B cell (primary cell): ENCODE measurements at regions not wholly inside any gene's neighbourhood (a gene's known extent, or its start where the extent isn't known, plus 50 kb on each side); places are given as distances from the start of the nearest gene placed in this dataset.
"Not testable (repeated sequence)": the region's sequence is repeated elsewhere in the genome, so short reads cannot be mapped to it uniquely, and the experiment has no call there.

Experiments used
- ATAC-seq: fragments of 200-7000 bp; cut with Tn5 transposase; one replicate; pipeline ENCODE4 v1.10.0; 2021; ENCODE audit warnings: low read depth, mild to moderate bottlenecking, moderate number of reproducible peaks, moderate library complexity
- CTCF ChIA-PET: fragments of 350-600 bp; sonication (Branson Sonifier 250); formaldehyde crosslinking; loops from one replicate; lab custom pipeline; 2021; ENCODE audit warnings: antibody characterized with exemption, inconsistent platforms; lab: Charles Lee
- POLR2A ChIA-PET: fragments of 350-600 bp; sonication (Branson Sonifier 250); formaldehyde crosslinking; loops from one replicate; lab custom pipeline; 2021; ENCODE audit warnings: antibody characterized with exemption; lab: Charles Lee
- DNase-seq: peaks from one replicate; pipeline ENCODE4 v3.0.0; 2013
- H2AFZ ChIP-seq: 2 replicates; pipeline ENCODE4 v1.6.1; 2012; ENCODE audit warnings: mild to moderate bottlenecking, low read depth, low read length; ENCODE audit not compliant: insufficient read depth, poor library complexity, severe bottlenecking
- H3K27ac ChIP-seq, 2 donors: 1 replicate in 1 of 2; 2 replicates in 1 of 2; pipeline ENCODE4 v1.5.1; 2012 to 2013; ENCODE audit warnings: low read length in 2 of 2, mild to moderate bottlenecking in 2 of 2, moderate library complexity in 1 of 2
- H3K27me3 ChIP-seq, 4 experiments: fragments of 200-600 bp in 1 of 4; sonication (generic) in 1 of 4; replicated peaks in 1 of 4; 1 replicate in 2 of 4; 2 replicates in 2 of 4; pipeline versions ENCODE4 v1.6.1 to v1.7.0; 2013 to 2016; ENCODE audit warnings: low read length in 3 of 4, mild to moderate bottlenecking in 2 of 4, mixed read lengths in 1 of 4, moderate library complexity in 1 of 4; ENCODE audit not compliant: insufficient read depth in 4 of 4, control insufficient read depth in 3 of 4; ENCODE audit errors: control extremely low read depth in 1 of 4
- H3K36me3 ChIP-seq, 2 experiments: replicated peaks in 1 of 2; 1 replicate in 1 of 2; 2 replicates in 1 of 2; pipeline versions ENCODE4 v1.6.1 to v1.7.1; 2013; ENCODE audit warnings: low read length in 1 of 2; ENCODE audit not compliant: insufficient read depth in 2 of 2, control insufficient read depth in 1 of 2; ENCODE audit errors: control extremely low read depth in 1 of 2, extremely low read depth in 1 of 2
- H3K4me1 ChIP-seq, 2 donors: fragments of 200-600 bp in 1 of 2; sonication (generic) in 1 of 2; 1 replicate in 1 of 2; 2 replicates in 1 of 2; pipeline versions ENCODE4 v1.5.1 to v1.6.1; 2013 to 2017; ENCODE audit warnings: low read length in 2 of 2; ENCODE audit not compliant: control insufficient read depth in 2 of 2, insufficient read depth in 2 of 2
- H3K4me2 ChIP-seq: replicated peaks from 2 replicates; pipeline ENCODE3; 2012; ENCODE audit warnings: mild to moderate bottlenecking, low read depth, low read length; ENCODE audit not compliant: poor library complexity, severe bottlenecking
- H3K4me3 ChIP-seq, 5 experiments: fragments of 200-600 bp in 1 of 5; sonication (generic) in 1 of 5; 1 replicate in 3 of 5; 2 replicates in 2 of 5; pipeline versions ENCODE4 v1.5.1 to v1.7.0; 2011 to 2016; ENCODE audit warnings: low read length in 4 of 5, mild to moderate bottlenecking in 4 of 5, low read depth in 2 of 5, control low read depth in 1 of 5, moderate library complexity in 1 of 5; ENCODE audit not compliant: insufficient read depth in 1 of 5; ENCODE audit errors: control extremely low read depth in 1 of 5, extremely low read depth in 1 of 5
- H3K79me2 ChIP-seq: fragments of 200-600 bp; sonication (generic); one replicate; pipeline ENCODE4 v1.6.0; 2016; ENCODE audit warnings: low read length; ENCODE audit not compliant: control insufficient read depth, insufficient read depth
- H3K9ac ChIP-seq: fragments of 200-600 bp; sonication (generic); 2 replicates; pipeline ENCODE4 v1.6.1; 2017; ENCODE audit warnings: mild to moderate bottlenecking, low read length, moderate library complexity
- H3K9me3 ChIP-seq, 3 donors: one replicate each; pipeline versions ENCODE4 v1.6.1 to v1.7.1; 2013; ENCODE audit warnings: low read length in 2 of 3; ENCODE audit not compliant: control insufficient read depth in 2 of 3, insufficient read depth in 1 of 3; ENCODE audit errors: control extremely low read depth in 1 of 3
- H4K20me1 ChIP-seq: 2 replicates; pipeline ENCODE4 v1.6.0; 2012; ENCODE audit warnings: mild to moderate bottlenecking, low read length; ENCODE audit not compliant: insufficient read depth, control insufficient read depth, poor library complexity, severe bottlenecking
- H3K27ac Mint-ChIP-seq: one replicate; pipeline ENCODE4 v1.8.0; 2021; ENCODE audit warnings: mixed read lengths
- H3K27me3 Mint-ChIP-seq: one replicate; pipeline ENCODE4 v1.8.0; 2021; ENCODE audit warnings: mixed read lengths
- H3K4me1 Mint-ChIP-seq: one replicate; pipeline ENCODE4 v1.8.0; 2021; ENCODE audit warnings: mixed read lengths
- H3K4me3 Mint-ChIP-seq: one replicate; pipeline ENCODE4 v1.8.0; 2021; ENCODE audit warnings: mixed read lengths
- H3K9me3 Mint-ChIP-seq: one replicate; pipeline ENCODE4 v1.8.0; 2022; ENCODE audit warnings: mixed read lengths; ENCODE audit not compliant: insufficient read depth
- CTCF ChIP-seq: fragments of 200-600 bp; IDR thresholded peaks from one replicate; pipeline ENCODE4 v1.8.0; 2022; ENCODE audit warnings: antibody characterized with exemption, mild to moderate bottlenecking
- EZH2 ChIP-seq: IDR thresholded peaks from 2 replicates; pipeline ENCODE4 v1.6.1; 2012; ENCODE audit warnings: borderline replicate concordance, low read depth, mild to moderate bottlenecking, moderate library complexity, low read length; ENCODE audit not compliant: insufficient read depth, poor library complexity, severe bottlenecking
- WGBS: methylation state at CpG from one replicate; pipeline ENCODE4 v1.1.5; 2013; ENCODE audit warnings: missing lambda C conversion rate; ENCODE audit not compliant: insufficient coverage; 5-methylcytosine and 5-hydroxymethylcytosine counted together
- intact Hi-C: fragments of 100-400 bp; cut with micrococcal nuclease; formaldehyde crosslinking; loops from one replicate; pipeline ENCODE4 v1.10.0; 2022

GRCh38 chr13:18214689-18215088 lies 966.9 kb downstream of the TUBA3C start:
- CTCF ChIA-PET, H3K36me3 ChIP-seq, H3K4me3 ChIP-seq, H3K4me2 ChIP-seq, H3K9ac ChIP-seq, H3K27me3 ChIP-seq, H3K4me1 Mint-ChIP-seq, H3K27ac Mint-ChIP-seq, H4K20me1 ChIP-seq, H3K4me3 Mint-ChIP-seq, H2AFZ ChIP-seq, intact Hi-C loops, H3K79me2 ChIP-seq, H3K9me3 Mint-ChIP-seq, ATAC-seq, DNase-seq, H3K4me1 ChIP-seq, H3K27me3 Mint-ChIP-seq, POLR2A ChIA-PET, H3K27ac ChIP-seq: not testable (repeated sequence)
- peaks cover 0 to 16% (median 0%) of the 10 kb centered on the region in 3 donors for H3K9me3 ChIP-seq

DNA sequence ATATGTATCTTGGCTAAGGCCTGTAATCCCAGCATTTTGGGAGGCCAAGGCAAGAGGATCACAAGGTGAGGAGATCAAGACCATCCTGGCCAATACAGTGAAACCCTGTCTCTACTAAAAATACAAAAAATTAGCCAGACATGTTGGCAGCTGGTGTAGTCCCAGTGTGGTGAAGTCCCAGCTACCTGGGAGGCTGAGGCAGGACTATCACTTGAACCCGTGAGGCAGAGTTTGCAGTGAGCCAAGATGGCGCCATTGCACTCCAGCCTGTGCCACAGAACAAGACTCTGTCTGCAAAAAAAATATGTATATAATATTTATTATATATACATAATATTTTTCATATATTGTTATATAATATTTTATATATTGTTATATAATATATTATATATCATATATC lies 968.1 kb downstream of the TUBA3C start:
- DNase-seq, H3K79me2 ChIP-seq, H3K36me3 ChIP-seq, ATAC-seq, H4K20me1 ChIP-seq, H3K27me3 ChIP-seq, H3K4me1 ChIP-seq, H3K4me1 Mint-ChIP-seq, H3K9me3 Mint-ChIP-seq, H3K4me3 ChIP-seq, H3K27ac ChIP-seq, H3K4me3 Mint-ChIP-seq, H3K27ac Mint-ChIP-seq, CTCF ChIA-PET, H2AFZ ChIP-seq, intact Hi-C loops, POLR2A ChIA-PET, H3K27me3 Mint-ChIP-seq, H3K4me2 ChIP-seq, H3K9ac ChIP-seq: not testable (repeated sequence)
- H3K9me3 ChIP-seq: peaks cover 0 to 16% (median 0%) of the 10 kb centered on the region in 3 donors
- 83% methylated on average over 1 of the region's 2 CpGs for WGBS

GRCh38 chr13:18212873-18213272 lies 968.8 kb downstream of the TUBA3C start:
- Histone ChIP-seq H3K27me3 (no peaks in the 10 kb centered on the region), H3K4me3 (no peak overlapping the region), H3K27ac (no peak overlapping the region), H3K4me1 (no peaks in the 10 kb centered on the region), H4K20me1 (no peaks in the 10 kb centered on the region), H2AFZ (no peak overlapping the region), H3K79me2 (no peaks in the 10 kb centered on the region), H3K4me2 (no peak overlapping the region), H3K9me3 (peaks cover 0 to 16% (median 0%) of the 10 kb centered on the region in 3 donors), H3K9ac (no peak overlapping the region), H3K36me3 (no peaks in the 10 kb centered on the region)
- DNase-seq (no peak), ATAC-seq (no peak)
- no peak for TF ChIP-seq CTCF
- no peak for TF ChIP-seq EZH2
- WGBS: 47% methylated on average over 2 of the region's 2 CpGs
- Mint-ChIP-seq H3K9me3 (peaks cover 6% of the 10 kb centered on the region), H3K27ac (no peak overlapping the region), H3K4me3 (no peak overlapping the region), H3K4me1 (no peaks in the 10 kb centered on the region), H3K27me3 (no peaks in the 10 kb centered on the region)
- ChIA-PET POLR2A (no interaction called here), CTCF (no interaction called here)
- intact Hi-C loops: no loop called here
